ENCODE measurements at regions not wholly inside any gene's neighbourhood (a gene's known extent, or its start where the extent isn't known, plus 50 kb on each side); places are given as distances from the start of the nearest gene placed in this dataset.
A peak's percentile ranks its signal among the peaks of the same experiment; 100 is the strongest.

- WGBS, 2 donors, result 53 to 54% methylated on average over 4 of the region's 4 CpGs
- intact Hi-C loops (cut with DNase I; ENCODE audit: low total_unique reads), result no loop called here
- no peak for DNase-seq
Observed at GRCh38 chr18:65955747-65956146, 204.9 kb downstream of the CDH7 start.

GRCh38 chr18:65954372-65954771, 203.6 kb downstream of the CDH7 start:
- H3K4me1 ChIP-seq, result no peaks in the 10 kb centered on the region
- no peaks in the 10 kb centered on the region for H3K27me3 ChIP-seq
- H3K4me3 ChIP-seq, result no peak overlapping the region
- TF ChIP-seq POLR2A (IDR thresholded peaks at IDR 0.05), result no peak
- no peak for TF ChIP-seq CTCF (IDR thresholded peaks at IDR 0.05)
- no peaks in the 10 kb centered on the region for H3K36me3 ChIP-seq (ENCODE audit: low read depth, missing control alignments)
- intact Hi-C loops (cut with DNase I; ENCODE audit: low total_unique reads), result no loop called here
- DNase-seq, result no peak
- WGBS, 2 donors, result 74 to 83% methylated on average over 7 of the region's 7 CpGs
- H3K9me3 ChIP-seq, result no peaks in the 10 kb centered on the region
- H3K27ac ChIP-seq, result no peak overlapping the region

More at GRCh38 chr18:65955747-65956146, 204.9 kb downstream of the CDH7 start:
- Histone ChIP-seq H3K27me3 (no peaks in the 10 kb centered on the region), H3K4me3 (no peak overlapping the region), H3K9me3 (no peaks in the 10 kb centered on the region), H3K4me1 (no peaks in the 10 kb centered on the region), H3K27ac (no peak overlapping the region), H3K36me3 (ENCODE audit: low read depth, missing control alignments) (no peaks in the 10 kb centered on the region)
- no peak for TF ChIP-seq POLR2A (IDR thresholded peaks at IDR 0.05)
- TF ChIP-seq CTCF (IDR thresholded peaks at IDR 0.05), result no peak

GRCh38 chr18:65946777-65947176, 196.0 kb downstream of the CDH7 start:
- TF ChIP-seq POLR2A (IDR thresholded peaks at IDR 0.05) (no peak), CTCF (IDR thresholded peaks at IDR 0.05) (no peak)
- no peaks in the 10 kb centered on the region for H3K9me3 ChIP-seq
- no peaks in the 10 kb centered on the region for H3K27me3 ChIP-seq
- no peaks in the 10 kb centered on the region for H3K36me3 ChIP-seq (ENCODE audit: low read depth, missing control alignments)
- intact Hi-C loops (cut with DNase I; ENCODE audit: low total_unique reads), result no loop called here
- no peaks in the 10 kb centered on the region for H3K4me1 ChIP-seq
- peak overlapping the region in 1 of 2 donors; percentile 15 for H3K27ac ChIP-seq
- whole genome bisulfite sequencing, 2 donors, result 64 to 73% methylated on average over 3 of the region's 3 CpGs
- peak; percentile 64 for DNase-seq
- H3K4me3 ChIP-seq, result no peak overlapping the region

- no peak for TF ChIP-seq POLR2A (IDR thresholded peaks at IDR 0.05)
- no peak for TF ChIP-seq CTCF (IDR thresholded peaks at IDR 0.05)
- DNase-seq, result no peak
- Histone ChIP-seq H3K27me3 (no peaks in the 10 kb centered on the region), H3K27ac (no peak overlapping the region), H3K4me3 (no peak overlapping the region), H3K9me3 (no peaks in the 10 kb centered on the region), H3K36me3 (ENCODE audit: low read depth, missing control alignments) (no peaks in the 10 kb centered on the region), H3K4me1 (no peaks in the 10 kb centered on the region)
- intact Hi-C loops (cut with DNase I; ENCODE audit: low total_unique reads), result no loop called here
- WGBS, 2 donors, result 71 to 80% methylated on average over 3 of the region's 3 CpGs
Observed at GRCh38 chr18:65943268-65943667, 192.5 kb downstream of the CDH7 start.

DNA sequence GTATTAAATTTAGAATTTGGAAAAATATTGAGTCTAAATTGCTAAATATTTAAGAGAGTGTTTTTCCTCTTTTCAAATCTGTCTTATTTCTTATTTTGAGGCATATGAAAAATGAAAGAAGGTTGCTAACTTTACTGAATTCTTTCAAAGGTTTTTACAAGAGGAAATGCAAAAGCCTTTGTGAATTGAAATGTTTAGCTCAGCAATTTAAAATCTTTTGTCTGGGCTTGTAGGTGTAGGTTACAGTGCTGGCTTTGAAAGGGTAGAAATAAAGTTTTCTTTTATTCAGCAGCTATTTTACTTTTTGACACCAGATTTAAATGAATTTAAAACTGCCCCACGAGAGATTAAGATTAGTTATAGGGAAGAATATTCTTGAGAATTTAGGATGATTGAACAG, 192.0 kb downstream of the CDH7 start:
- no peak for TF ChIP-seq CTCF (IDR thresholded peaks at IDR 0.05)
- no peak for TF ChIP-seq POLR2A (IDR thresholded peaks at IDR 0.05)
- Histone ChIP-seq H3K4me1 (no peaks in the 10 kb centered on the region), H3K27me3 (no peaks in the 10 kb centered on the region), H3K36me3 (ENCODE audit: low read depth, missing control alignments) (no peaks in the 10 kb centered on the region), H3K9me3 (no peaks in the 10 kb centered on the region), H3K4me3 (no peak overlapping the region), H3K27ac (no peak overlapping the region)
- 59 to 75% methylated on average over 1 of the region's 1 CpG for WGBS, 2 donors
- intact Hi-C loops (cut with DNase I; ENCODE audit: low total_unique reads), result no loop called here
- no peak for DNase-seq
